ENCODE measurements at regions not wholly inside any gene's neighbourhood (a gene's known extent, or its start where the extent isn't known, plus 50 kb on each side); places are given as distances from the start of the nearest gene placed in this dataset.

GRCh38 chr17:63250830-63251229, 195.3 kb downstream of the CYB561 start:
- no peak for TF ChIP-seq CTCF (conservative IDR thresholded peaks at IDR 0.05; ENCODE audit: low read length)
- TF ChIP-seq EZH2phosphoT487 (IDR thresholded peaks at IDR 0.05; ENCODE audit: borderline replicate concordance), result no peak
